NCI-H524 (cell line): ENCODE measurements at regions not wholly inside any gene's neighbourhood (a gene's known extent, or its start where the extent isn't known, plus 50 kb on each side); places are given as distances from the start of the nearest gene placed in this dataset.

Source experiments
- DNase-seq, 2 experiments: peaks; one replicate each; lab custom pipeline; 2025; lab: John Stamatoyannopoulos, UW

- DNase-seq: no peak
These were observed 108.8 kb downstream of the SQOR start for GRCh38 chr15:45743426-45744235.

- DNase-seq: no peak
These were observed 109.4 kb downstream of the SQOR start for GRCh38 chr15:45744236-45744589.

GRCh38 chr15:45747426-45747825 lies 112.6 kb downstream of the SQOR start:
- DNase-seq: no peak

GRCh38 chr15:45751629-45752028 lies 116.8 kb downstream of the SQOR start:
- DNase-seq: no peak

GRCh38 chr15:45759936-45760335 lies 125.1 kb downstream of the SQOR start:
- DNase-seq: no peak

GRCh38 chr15:45762726-45763125 lies 127.9 kb downstream of the SQOR start:
- no peak for DNase-seq

- DNase-seq: no peak
These were observed 128.5 kb downstream of the SQOR start for GRCh38 chr15:45763170-45763869.

- no peak for DNase-seq
These were observed 138.3 kb downstream of the SQOR start for GRCh38 chr15:45773149-45773548.

- DNase-seq: no peak
These were observed 141.9 kb downstream of the SQOR start for GRCh38 chr15:45776772-45777171.

GRCh38 chr15:45777781-45778180 lies 143.0 kb downstream of the SQOR start:
- no peak for DNase-seq

GRCh38 chr15:45780352-45780751 lies 145.5 kb downstream of the SQOR start:
- no peak for DNase-seq

GRCh38 chr15:45784656-45785055 lies 149.8 kb downstream of the SQOR start:
- no peak for DNase-seq

- DNase-seq: no peak
These were observed 151.1 kb downstream of the SQOR start for GRCh38 chr15:45785897-45786296.

- DNase-seq: peak; percentile 13 to 21
These were observed 155.6 kb downstream of the SQOR start for GRCh38 chr15:45790325-45790943.

GRCh38 chr15:45794304-45794703 lies 159.5 kb downstream of the SQOR start:
- DNase-seq: no peak

- peak; percentile 49 to 75 for DNase-seq
These were observed 160.0 kb downstream of the SQOR start for GRCh38 chr15:45794712-45795439.

- peak; percentile 95 for DNase-seq
These were observed 160.7 kb downstream of the SQOR start for GRCh38 chr15:45795440-45796069.

GRCh38 chr15:45796433-45796832 lies 161.6 kb downstream of the SQOR start:
- peak; percentile 15 to 63 for DNase-seq

GRCh38 chr15:45799508-45799907 lies 164.7 kb downstream of the SQOR start:
- DNase-seq: no peak

GRCh38 chr15:45801543-45801942 lies 166.7 kb downstream of the SQOR start:
- no peak for DNase-seq

- DNase-seq: peak in 1 of 2 experiments; percentile 5
These were observed 167.3 kb downstream of the SQOR start for GRCh38 chr15:45802140-45802539.

GRCh38 chr15:45804028-45804427 lies 169.2 kb downstream of the SQOR start:
- no peak for DNase-seq
